ENCODE measurements at regions not wholly inside any gene's neighbourhood (a gene's known extent, or its start where the extent isn't known, plus 50 kb on each side); places are given as distances from the start of the nearest gene placed in this dataset.

DNA sequence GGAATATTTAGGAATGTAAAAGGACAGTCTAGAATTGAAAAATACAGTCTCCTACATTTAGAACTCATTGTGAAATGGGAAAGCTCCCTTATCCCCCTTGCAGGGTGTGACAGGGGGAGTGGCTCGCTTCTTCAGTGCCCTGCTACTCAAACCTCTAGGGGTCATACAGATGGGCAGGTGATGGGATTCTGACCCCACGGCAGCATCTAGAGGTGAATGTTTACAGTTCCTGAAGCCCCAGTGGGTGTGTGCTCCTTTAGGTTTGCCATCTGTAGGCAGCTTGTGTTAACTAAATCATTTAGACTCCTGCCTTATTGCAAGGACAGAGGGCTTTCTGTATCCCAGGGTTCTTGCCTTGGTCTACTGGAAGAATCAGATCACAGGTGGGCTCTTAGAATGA, 271.0 kb upstream of the MPDZ start:
- no peak for DNase-seq (ENCODE audit: low spot score)

DNA sequence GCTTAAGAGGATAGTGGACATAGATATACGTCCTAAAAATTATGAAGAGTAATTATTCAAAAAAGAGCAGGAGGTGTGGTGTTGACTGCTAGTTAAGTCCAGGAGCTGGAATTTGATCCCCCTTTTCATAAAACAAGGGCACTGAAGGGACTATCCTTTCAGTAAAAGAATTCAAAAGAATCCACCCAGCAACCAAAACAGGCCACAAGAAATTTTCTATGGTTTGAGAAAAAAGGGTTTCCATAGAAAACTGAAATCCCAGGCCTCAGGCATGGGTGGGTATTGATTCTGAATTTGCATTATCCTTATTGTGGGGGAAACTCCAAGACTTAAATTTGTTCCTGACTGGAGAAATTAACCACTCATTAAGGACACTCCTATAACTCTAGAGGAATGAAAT, 269.0 kb upstream of the MPDZ start:
- no peak for DNase-seq (ENCODE audit: low spot score)

DNA sequence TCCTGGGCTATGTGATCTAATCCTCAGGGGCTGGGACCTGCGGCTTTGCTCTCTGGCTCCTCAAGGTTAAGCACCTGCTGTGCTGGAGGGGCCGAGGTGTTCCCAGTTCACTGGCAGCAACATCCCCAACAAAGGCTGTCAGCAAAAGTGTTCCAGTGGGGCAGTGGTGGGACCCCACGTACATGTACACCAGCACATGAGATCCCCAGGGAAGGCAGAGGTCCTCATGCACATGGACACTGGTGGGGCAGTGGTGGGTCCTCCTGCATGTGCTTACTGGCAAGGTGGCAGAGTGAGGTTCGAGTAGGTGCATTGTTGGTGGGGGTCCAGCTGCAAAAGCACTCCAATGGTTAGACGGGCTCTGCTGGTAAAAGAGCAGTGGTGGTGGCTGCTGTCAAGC, 255.6 kb upstream of the MPDZ start:
- DNase-seq (ENCODE audit: low spot score) = no peak

DNA sequence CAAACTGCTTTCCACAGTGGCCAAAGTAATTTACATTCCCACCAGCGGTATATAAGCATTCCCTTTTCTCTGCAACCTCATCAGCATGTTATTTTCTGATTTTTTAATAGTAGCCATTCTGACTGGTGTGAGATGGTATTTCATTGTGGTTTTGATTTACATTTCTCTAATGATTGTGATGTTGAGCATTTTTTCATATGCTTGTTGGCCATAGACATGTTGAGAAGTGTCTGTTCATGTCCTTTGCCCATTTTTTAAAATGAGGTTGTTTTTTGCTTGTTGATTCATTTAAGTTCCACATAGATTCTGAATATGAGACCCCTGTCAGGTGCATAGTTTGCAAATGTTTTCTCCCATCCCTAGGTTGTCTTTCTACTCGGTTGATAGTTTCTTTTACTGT, 254.5 kb upstream of the MPDZ start:
- no peak for DNase-seq (ENCODE audit: low spot score)

DNA sequence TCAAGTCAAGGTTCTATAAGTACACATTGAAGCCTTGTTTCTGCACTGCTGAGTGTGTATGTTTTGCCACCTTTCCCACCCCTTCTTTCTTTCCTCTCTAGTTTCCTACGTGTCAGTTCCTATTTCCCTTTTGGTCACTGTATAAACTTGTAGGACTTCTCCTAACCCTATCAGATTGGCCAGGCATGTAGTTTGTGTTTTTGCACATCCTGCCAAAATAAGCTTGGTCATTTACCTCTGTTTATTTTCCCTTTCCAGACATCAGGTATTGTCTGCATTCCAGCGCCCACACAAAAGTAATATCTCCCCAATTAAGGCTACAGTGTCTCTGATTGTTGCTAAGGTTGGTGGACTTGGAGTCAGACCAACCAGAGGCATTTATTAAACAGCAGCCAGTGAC, 252.9 kb upstream of the MPDZ start:
- no peak for DNase-seq (ENCODE audit: low spot score)

DNA sequence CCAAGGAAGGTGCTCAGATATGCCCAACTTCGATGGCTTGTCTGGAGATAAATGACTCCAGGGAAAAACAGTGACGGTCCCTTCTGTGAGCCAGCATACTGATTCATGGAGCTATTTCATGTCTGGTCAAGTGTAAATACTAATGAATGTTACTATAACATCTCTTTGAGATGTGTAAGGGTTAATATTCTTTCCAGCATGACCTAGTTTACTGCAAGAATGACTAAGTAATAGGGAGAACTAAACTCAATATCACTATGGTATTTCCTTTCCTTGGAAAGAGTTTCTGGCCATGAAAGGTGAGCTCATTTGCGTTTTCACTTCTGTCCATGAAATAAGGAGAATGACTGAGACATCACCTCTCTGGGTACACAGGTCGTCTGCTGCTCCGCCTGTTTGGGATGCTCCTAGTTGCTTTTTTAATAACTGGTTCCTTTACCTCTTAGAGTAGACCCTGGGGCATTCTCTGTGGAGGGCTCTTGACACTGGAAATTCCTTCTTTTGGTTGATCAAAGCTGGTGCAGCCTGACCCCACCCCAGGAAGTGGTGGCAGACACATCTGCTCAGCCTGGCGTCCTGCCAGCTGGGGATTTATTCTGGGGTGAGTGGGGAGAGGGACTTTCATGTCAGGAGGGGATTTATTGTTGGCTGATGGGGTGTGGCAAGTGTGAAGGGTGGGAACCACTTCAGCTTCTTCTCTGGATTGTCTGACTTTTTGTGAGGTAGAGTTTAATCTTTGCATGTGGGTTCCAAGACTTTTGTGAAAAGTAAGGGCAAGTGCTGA, 250.0 kb upstream of the MPDZ start:
- no peak for DNase-seq (ENCODE audit: low spot score)

DNA sequence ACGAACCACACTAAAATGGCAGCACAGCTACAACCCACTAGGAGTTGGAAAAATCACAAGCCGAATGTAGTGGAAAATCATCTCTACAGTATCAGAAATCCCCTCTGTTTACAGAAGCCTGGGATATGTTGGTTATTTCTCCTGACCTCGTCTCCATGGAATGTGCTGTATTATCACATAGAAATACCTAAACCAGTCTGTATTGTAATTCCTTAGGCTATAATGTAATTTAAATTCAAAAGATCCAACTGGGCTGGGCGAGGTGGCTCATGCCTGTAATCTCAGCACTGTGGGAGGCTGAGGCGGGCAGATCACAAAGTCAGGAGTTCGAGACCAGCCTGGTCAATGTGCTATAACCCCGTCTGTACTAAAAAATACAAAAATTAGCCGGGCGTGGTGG, 244.8 kb upstream of the MPDZ start:
- no peak for DNase-seq (ENCODE audit: low spot score)

DNA sequence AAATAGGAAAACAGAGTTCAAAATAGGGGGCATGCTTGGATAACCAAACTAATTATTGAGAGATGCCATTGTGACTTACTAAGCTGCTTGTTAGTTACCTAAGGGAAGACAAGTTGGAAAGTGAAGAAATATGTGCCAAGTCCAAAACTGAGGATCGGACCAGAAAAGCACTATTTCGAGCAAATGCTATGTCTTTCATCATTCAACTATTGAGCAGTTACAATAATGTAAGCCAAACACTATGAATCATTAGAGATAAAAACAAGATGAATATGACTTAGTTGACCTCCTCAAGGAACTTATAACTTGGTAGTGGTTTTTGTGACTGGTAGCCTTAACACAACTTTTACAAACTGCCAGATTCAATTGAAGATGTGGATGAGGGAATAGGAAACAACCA, 240.6 kb upstream of the MPDZ start:
- DNase-seq (ENCODE audit: low spot score) = no peak

DNA sequence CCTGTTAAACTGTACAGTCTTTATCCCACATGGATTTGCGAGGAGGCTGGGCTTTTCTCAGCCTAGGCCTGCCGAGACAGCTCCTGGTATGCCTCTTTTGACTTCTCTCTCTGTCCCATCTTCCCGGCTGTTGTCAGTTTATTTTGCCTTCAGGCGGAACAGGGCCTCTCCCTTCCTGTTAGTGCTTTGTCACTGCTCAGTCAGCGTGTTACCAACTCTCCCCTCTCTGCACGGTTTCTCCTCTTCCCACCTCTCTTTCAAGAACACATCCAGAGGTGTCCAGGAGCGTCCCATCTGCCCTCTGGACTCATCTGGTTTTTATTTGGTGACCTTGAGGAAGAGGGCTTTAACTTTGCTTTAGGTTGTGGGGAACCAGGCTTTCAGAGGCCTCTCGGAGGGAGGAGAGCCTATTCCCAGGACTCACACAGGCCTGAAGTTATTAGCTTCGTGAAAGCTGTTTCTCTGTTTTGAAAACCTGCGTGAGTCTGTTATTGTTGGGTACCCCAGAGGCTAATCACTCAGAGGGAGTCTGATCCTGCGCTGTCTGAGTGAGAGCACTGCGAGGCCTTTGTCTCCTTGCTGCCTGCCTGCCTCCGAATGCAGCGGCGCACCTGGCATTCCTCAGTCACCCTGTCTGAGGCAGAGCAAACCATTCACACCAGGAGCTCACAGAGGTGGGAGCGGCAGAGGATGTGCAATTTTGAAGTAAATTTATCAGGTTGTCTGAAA, 234.4 kb upstream of the MPDZ start:
- no peak for DNase-seq (ENCODE audit: low spot score)

DNA sequence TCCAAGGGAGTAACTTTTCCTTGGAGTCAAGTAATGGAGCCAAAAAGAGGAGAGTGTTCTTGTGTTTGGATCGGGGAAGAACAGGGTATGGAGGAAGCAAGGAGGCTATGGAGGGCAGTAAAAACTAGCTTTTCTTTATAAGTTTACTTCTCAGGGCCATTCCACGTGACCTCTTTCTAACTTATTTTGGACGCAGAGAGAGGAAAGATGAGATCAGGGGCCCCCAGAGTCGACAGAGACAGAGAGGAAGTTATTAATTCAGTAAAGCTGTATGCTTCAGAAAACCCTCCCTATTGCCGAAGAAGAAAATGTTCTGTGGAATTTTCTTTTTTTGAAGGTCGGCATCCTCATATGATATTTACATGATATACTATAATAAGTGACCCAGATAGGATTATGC, 233.8 kb upstream of the MPDZ start:
- DNase-seq (ENCODE audit: low spot score) = no peak

DNA sequence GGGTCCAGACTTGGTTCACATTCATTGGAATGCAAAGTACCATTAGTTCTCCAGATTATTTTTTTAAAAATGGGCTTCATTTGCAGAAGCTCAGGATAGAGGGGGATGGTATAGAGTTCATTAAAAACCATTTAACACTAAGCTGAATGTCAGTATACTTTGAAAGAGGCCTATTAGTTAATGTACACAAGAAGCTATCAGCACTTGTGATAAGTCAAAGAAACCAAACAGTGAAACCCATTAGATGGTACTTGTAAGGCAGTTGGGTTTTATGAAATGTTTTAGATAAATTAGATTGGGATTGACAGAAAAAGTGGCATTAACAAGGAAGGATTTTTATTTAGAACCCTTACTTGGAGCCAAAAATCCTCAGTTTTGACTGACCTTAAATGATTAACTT, 229.2 kb upstream of the MPDZ start:
- DNase-seq (ENCODE audit: low spot score) = no peak

DNA sequence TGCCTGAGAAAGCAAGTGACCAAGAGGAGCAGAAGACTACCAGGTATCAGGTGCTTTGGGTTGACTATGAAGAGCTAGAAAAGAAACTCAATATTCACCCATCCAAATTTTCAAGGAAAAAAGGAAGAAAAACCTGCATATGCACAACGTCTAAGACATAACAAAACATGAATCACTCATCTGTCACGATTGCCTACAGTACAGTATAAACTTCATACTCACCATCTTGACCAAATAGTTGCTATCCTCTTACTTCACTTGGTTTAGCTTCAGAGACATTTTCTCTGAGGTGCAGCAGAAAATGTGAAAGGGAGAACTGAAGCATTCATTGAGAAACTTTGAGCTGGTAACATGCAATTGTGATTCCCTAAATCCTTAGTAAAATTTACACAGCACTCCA, 228.6 kb upstream of the MPDZ start:
- no peak for DNase-seq (ENCODE audit: low spot score)

DNA sequence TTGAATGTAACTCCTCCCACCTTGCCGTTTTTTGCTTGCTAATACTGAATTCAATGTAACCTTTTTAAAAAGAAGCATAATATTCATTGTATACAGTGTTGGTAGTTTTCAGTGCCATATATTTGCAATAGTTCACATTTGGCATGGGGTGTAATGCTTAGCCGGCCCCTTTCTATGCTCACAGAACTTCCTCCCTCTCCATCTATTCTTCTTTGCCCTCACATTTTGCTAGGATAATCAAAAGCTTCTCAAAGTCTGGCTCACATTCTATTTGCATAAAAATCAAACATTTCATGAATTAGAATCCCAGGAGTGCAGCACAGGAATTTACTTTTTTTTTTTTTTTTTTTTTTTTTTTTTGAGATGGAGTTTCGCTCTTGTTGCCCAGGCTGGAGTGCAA, 226.3 kb upstream of the MPDZ start:
- no peak for DNase-seq (ENCODE audit: low spot score)

DNA sequence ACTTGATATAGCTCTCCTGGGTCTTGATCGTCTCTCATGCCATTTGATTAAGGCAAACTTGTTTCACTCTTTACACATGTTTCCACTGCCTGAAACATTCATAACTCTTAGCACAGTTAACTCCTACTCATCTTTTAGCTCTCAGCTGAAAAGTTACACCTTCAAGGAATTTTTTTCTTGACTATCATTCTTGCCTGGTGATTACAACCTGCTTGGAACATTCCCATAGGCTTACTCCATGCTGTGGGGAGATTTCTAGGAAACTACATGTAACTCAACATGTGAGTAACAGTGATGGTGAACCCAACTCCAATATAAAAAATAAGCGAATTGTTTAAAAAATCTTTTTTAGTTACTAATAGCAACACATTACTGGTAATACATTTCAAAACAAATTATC, 224.1 kb upstream of the MPDZ start:
- DNase-seq (ENCODE audit: low spot score) = no peak

DNA sequence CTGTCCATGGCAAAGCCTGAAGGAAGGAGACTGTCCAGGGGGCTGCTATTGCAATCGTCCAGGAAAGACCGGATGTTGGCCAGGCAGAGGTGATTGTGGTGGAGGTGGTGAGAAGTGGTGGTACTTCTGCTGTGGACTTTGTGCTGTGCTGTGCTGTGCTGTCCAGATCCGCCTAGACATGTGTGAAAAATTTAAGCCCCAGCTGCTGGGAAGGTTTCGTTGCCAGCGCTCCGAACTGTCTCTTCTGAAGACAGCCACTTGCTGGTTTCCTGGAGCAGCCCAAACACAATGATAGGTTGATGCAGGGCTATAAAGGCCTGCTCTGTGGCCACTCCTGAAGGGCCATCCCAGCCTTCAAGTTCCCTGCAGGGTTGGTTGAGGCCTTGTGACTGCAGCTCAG, 223.0 kb upstream of the MPDZ start:
- DNase-seq (ENCODE audit: low spot score) = no peak

DNA sequence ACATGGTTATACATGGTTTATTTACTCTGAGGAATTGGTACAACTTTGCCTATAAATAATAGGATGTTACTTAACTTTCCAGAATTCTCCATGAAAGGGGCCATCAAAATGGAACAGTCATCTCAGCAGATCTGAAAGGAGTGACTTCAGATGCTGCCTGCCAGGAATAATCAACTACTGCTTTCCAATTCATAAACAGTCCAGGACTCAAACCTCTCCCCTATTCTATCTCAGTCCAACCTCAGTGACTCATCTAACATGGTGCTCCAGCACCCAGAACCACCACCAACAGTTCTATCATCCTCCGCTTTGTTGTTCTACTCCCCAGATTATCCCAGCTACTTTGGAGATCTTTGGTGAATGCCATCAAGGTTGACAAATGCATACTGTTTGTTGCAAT, 221.5 kb upstream of the MPDZ start:
- no peak for DNase-seq (ENCODE audit: low spot score)

DNA sequence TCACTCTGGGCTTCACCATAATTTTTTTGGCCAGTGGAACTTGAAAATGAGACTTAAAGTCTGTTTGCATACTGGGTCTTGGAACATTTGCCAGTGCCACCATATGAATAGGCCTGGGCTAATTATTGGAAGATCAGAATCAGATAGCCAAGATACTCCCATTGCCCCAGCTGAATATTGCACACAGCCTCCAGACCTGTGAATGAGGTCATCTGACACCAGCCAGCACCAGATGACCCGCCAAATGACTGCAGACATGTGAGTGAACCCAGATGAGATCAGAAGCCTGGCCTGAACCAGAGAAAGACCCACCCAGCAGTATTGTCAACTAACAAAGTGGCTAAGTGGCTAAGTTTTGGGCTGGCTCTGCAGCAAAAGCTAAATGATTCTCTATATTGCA, 220.5 kb upstream of the MPDZ start:
- DNase-seq (ENCODE audit: low spot score) = no peak

DNA sequence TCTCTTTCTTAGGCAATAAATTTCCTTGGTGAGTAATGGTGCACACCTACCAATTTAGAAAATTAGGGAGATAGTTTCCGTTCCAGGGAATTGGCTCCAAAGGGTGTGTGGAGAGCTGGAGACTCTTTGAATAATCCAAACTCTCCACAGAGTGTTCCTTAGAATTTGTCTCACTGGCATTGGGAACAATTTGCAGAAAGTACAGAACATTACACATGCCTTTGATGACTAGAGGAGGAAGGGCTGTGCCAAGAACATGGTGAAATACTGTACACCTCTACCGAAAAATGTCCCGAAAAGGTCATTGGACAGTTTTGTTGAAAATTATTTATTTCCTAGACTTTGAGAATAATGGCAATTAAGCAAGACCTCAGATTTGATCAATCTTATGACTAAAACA, 214.2 kb upstream of the MPDZ start:
- no peak for DNase-seq (ENCODE audit: low spot score)

DNA sequence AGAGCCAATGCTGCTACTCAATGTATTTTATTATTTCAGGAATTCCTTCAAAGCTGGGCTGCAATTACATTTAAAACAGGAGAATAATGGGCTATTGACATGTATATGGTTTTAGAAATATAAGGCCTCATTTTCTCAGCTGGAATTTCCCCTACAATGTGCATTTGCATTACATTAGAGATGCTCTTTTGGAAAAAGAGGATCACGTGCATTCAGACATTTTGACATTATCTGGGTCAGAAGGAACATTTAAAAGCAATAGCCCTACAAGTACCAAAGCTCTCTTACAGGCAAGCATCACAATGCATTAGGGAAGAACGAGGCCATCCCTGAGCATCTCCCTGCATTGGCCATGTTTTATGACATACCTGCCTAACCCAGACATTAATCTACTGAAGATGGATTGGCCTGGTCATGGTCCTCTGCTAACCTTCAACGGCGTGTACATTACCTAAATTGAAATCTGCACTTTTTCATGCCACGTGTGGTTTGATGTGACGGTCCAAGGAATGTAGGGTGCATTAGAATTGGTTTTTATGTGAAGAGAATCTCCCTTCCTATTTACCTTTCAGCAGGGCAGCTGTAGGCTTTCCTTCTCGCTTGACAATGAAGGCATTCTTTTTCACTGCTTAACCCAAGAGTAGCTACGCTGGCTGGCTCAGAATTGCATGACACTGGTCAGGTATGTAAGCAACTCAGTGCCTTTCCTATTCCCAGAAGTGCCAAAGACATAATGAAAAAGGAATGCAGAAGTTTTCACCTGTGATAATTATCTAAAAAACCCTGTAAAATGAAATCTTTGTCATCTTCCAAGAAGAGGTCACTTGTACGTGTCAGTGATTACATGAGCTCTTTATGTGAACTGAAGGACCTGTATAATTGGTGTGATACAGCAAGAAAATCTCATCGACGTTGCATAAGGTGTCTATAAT, 212.3 kb upstream of the MPDZ start:
- DNase-seq (ENCODE audit: low spot score) = no peak

DNA sequence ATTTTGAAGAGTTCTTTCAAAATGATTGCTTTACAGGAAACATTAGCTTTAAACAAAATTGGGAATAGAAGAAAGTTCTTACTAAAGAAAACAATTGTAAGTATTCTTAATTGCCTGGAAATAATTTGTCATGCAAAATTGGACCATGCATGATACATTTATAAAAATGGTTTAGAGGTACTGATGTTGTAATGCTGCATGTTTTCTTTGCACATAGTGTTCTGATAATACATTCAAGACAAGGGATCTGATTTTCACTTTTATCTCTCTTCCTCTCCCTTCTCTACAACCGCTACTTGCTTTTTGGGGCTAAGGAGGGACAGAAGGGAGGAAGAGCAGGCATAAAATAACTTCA, 211.6 kb upstream of the MPDZ start:
- no peak for DNase-seq (ENCODE audit: low spot score)

DNA sequence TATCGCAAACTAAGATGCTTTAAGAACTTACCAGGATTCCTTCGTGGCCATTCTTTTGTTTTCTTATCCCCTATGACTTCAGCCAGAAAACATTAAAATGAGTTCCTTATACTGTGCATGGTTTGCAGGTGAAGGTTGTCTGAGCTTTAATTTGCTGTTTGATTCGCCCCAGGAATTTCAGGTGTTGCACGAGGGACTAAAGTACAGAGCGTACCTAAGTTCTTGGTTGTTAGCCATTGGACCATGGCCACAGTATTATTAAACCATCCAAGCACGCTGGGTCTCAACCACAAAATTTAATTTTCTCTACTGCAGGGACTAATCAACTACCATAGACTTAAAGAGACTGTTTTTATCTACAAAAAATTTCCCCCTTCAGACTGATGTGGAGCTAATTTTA, 208.4 kb upstream of the MPDZ start:
- DNase-seq (ENCODE audit: low spot score) = no peak

DNA sequence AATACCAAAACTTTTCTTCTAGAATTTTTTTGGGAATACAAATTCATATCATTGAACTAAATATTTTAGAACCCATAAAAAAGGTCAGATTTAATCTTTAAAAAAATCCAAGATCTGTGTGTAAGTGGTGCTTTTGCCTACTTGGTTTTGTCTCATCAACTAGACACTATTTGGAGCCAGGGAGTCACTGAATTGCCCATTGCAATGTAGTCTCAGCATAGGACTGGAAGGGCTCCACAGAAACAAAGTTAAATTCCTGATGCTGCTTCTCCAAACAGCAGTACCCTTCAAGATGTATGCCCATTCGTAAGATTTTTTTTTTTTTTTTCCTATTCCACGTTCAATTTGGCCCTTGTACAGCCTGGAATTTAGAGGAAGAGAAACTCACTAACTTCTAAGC, 208.0 kb upstream of the MPDZ start:
- DNase-seq (ENCODE audit: low spot score) = no peak

DNA sequence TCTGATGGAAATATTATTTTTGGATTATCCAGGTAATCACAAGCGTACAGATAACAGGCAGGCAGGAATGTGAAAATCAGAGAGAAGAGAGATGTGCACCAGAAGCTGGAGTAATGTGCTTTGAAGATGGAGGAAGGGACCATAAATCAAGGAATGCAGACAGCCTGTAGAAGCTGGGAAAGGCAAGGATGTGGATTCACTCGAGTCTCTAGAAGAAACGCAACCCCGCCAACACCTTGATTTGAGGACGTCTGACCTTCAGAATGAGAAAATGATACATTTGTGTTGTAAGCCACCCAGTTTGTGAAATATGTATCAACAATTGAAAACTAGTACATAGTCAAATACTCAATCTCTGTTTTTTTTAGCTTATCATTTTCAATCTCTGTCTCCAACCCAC, 207.6 kb upstream of the MPDZ start:
- DNase-seq (ENCODE audit: low spot score) = no peak
